ENCODE measurements at regions not wholly inside any gene's neighbourhood (a gene's known extent, or its start where the extent isn't known, plus 50 kb on each side); places are given as distances from the start of the nearest gene placed in this dataset.

DNA sequence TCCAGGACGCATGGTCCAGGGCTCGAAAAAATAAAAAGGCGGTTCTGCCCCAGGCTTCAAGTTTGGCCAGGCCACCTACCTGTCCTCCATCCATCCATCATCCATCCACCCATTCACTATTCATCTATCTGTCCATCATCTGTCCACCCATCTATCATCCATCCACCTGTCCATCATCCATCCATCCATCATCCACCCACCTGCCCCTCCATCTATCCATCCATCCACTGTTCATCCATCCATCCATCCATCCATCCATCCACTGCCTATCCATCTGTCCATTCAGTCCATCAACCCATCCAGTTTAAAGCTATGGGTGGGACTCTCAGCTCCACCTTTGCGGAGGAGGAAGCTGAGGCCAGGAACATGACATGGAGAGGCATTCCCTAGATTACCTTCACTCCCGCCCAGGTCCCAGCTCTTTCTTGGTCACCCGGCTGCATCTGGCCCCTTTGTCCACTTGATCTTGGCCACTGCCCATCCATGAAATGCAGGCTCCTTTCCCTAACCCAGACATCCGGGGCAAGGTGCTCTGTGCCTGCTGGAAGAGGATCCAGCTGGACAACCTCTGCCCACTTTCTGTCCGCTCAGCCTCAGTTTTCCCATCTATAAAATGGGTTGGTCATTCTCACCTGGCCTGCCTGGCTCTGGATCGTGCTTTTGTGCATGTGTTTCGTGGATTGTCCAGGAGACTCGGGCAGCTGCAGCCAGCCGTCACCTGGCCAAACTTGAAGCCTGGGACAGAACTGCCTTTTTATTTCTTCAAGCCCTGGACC, 236.0 kb upstream of the CIBAR2 start:
- H3K9ac ChIP-seq (ENCODE audit: extremely low read depth, insufficient read length, low read length) = no peak overlapping the region
- no peak overlapping the region for H4K8ac ChIP-seq (replicated peaks; ENCODE audit: insufficient read length, low read depth, low read length)
- Mint-ChIP-seq H3K4me3 (no peak overlapping the region), H3K4me1 (peaks cover 8 to 25% of the 10 kb centered on the region in 2 experiments), H3K36me3 (ENCODE audit: insufficient read depth in 1 of 3, low read depth in 3 of 3) (peaks cover 2 to 5% (median 4%) of the 10 kb centered on the region in 3 experiments; a peak in 6 of 7 replicates), H3K27ac (no peak overlapping the region; a peak in 1 of 7 replicates), H3K9me3 (peaks cover 4 to 5% of the 10 kb centered on the region in 2 experiments), H3K27me3 (ENCODE audit: low read depth) (peaks cover 12% of the 10 kb centered on the region)
- no peak overlapping the region for H3K14ac ChIP-seq (ENCODE audit: insufficient read depth, low read length)
- H4K20me1 ChIP-seq (ENCODE audit: control insufficient read depth, insufficient read depth, insufficient read length) = no peaks in the 10 kb centered on the region
- no peak overlapping the region for H3K4me2 ChIP-seq (ENCODE audit: insufficient read depth, insufficient read length, low read length)
- no peaks in the 10 kb centered on the region for H3K79me2 ChIP-seq (ENCODE audit: insufficient read depth, low read length)
- H4K5ac ChIP-seq (ENCODE audit: insufficient read length, low read depth, low read length) = no peak overlapping the region
- H3K9me3 ChIP-seq (ENCODE audit: control insufficient read depth, low read depth, low read length) = no peaks in the 10 kb centered on the region
- H2BK20ac ChIP-seq (ENCODE audit: low read depth, low read length, poor library complexity, severe bottlenecking) = no peak overlapping the region
- no peaks in the 10 kb centered on the region for H3K23me2 ChIP-seq (ENCODE audit: insufficient read length, low read depth, low read length, poor library complexity, severe bottlenecking)
- H2BK5ac ChIP-seq (ENCODE audit: insufficient read length, low read length) = no peak overlapping the region
- H4K91ac ChIP-seq (ENCODE audit: insufficient read length, low read depth, low read length) = no peak overlapping the region
- H2BK15ac ChIP-seq (ENCODE audit: low read depth, low read length) = no peak overlapping the region
- H3K4ac ChIP-seq (ENCODE audit: low read depth, low read length) = no peak overlapping the region
- TF ChIP-seq CTCF (conservative IDR thresholded peaks at IDR 0.05) = no peak
- H3K27ac ChIP-seq (ENCODE audit: insufficient read length, low read depth, low read length) = no peak overlapping the region
- no peak overlapping the region for H2AK5ac ChIP-seq (ENCODE audit: insufficient read length, low read length)
- no peak overlapping the region for H3K23ac ChIP-seq (ENCODE audit: insufficient read length, low read depth, low read length)
- no peak overlapping the region for H3K56ac ChIP-seq (ENCODE audit: insufficient read length, low read depth, low read length)
- no peak for DNase-seq
- no peak overlapping the region for H3K18ac ChIP-seq (ENCODE audit: insufficient read length, low read depth, low read length)
- no peaks in the 10 kb centered on the region for H3K4me1 ChIP-seq (ENCODE audit: insufficient read depth, low read length)
- WGBS (ENCODE audit: extremely low coverage, insufficient read length, low lambda C conversion rate) = no CpG with 5 or more reads among the region's 12 CpGs
- H2BK120ac ChIP-seq (ENCODE audit: low read depth, low read length, poor library complexity, severe bottlenecking) = no peak overlapping the region
- no peak overlapping the region for H2AFZ ChIP-seq (ENCODE audit: low read length)
- no peak overlapping the region for H2BK12ac ChIP-seq (ENCODE audit: insufficient read length, low read depth, low read length)
- no peak overlapping the region for H3T11ph ChIP-seq (ENCODE audit: low read length)
- no peaks in the 10 kb centered on the region for H3K79me1 ChIP-seq (ENCODE audit: insufficient read depth, low read depth, low read length, poor library complexity, severe bottlenecking)
- H3K27me3 ChIP-seq (ENCODE audit: insufficient read depth, low read length) = no peaks in the 10 kb centered on the region

Measured in H9 (cell line).